GM21360 (cell line): ENCODE measurements at regions not wholly inside any gene's neighbourhood (a gene's known extent, or its start where the extent isn't known, plus 50 kb on each side); places are given as distances from the start of the nearest gene placed in this dataset.
A peak's percentile ranks its signal among the peaks of the same experiment; 100 is the strongest.
"Not testable (repeated sequence)": the region's sequence is repeated elsewhere in the genome, so short reads cannot be mapped to it uniquely, and the experiment has no call there.

Experiments
- ATAC-seq: cut with Tn5 transposase; IDR thresholded peaks from one replicate; pipeline ENCODE4 v1.9.1; 2021; ENCODE audit warnings: mild to moderate bottlenecking, moderate library complexity; ENCODE audit not compliant: unreplicated experiment

- ATAC-seq: no peak
Measured at GRCh38 chr6:47180633-47181032, 129.1 kb downstream of the TNFRSF21 start.

- no peak for ATAC-seq
Measured at GRCh38 chr6:47179286-47179685, 130.4 kb downstream of the TNFRSF21 start.

- ATAC-seq: no peak
Measured at GRCh38 chr6:47175656-47176055, 133.5 kb upstream of the ADGRF1 start.

GRCh38 chr6:47174502-47175023 is 132.4 kb upstream of the ADGRF1 start:
- ATAC-seq: no peak

GRCh38 chr6:47174063-47174462 is 131.9 kb upstream of the ADGRF1 start:
- not testable (repeated sequence) for ATAC-seq

GRCh38 chr6:47173145-47173544 is 131.0 kb upstream of the ADGRF1 start:
- ATAC-seq: not testable (repeated sequence)

GRCh38 chr6:47170617-47170947 is 128.4 kb upstream of the ADGRF1 start:
- no peak for ATAC-seq

GRCh38 chr6:47169785-47170616 is 127.9 kb upstream of the ADGRF1 start:
- ATAC-seq: no peak

GRCh38 chr6:47168180-47168579 is 126.0 kb upstream of the ADGRF1 start:
- ATAC-seq: no peak

- ATAC-seq: peak; percentile 84
Measured at GRCh38 chr6:47165918-47166317, 123.8 kb upstream of the ADGRF1 start.

GRCh38 chr6:47164877-47165276 is 122.7 kb upstream of the ADGRF1 start:
- ATAC-seq: no peak

- no peak for ATAC-seq
Measured at GRCh38 chr6:47163536-47163935, 121.4 kb upstream of the ADGRF1 start.

GRCh38 chr6:47162793-47163192 is 120.7 kb upstream of the ADGRF1 start:
- peak; percentile 39 for ATAC-seq

- no peak for ATAC-seq
Measured at GRCh38 chr6:47162231-47162630, 120.1 kb upstream of the ADGRF1 start.

GRCh38 chr6:47161176-47161687 is 119.1 kb upstream of the ADGRF1 start:
- ATAC-seq: no peak

- no peak for ATAC-seq
Measured at GRCh38 chr6:47160702-47161101, 118.6 kb upstream of the ADGRF1 start.

- no peak for ATAC-seq
Measured at GRCh38 chr6:47159763-47160162, 117.6 kb upstream of the ADGRF1 start.

GRCh38 chr6:47157653-47158219 is 115.6 kb upstream of the ADGRF1 start:
- ATAC-seq: no peak

- no peak for ATAC-seq
Measured at GRCh38 chr6:47157063-47157462, 114.9 kb upstream of the ADGRF1 start.

- no peak for ATAC-seq
Measured at GRCh38 chr6:47156196-47156595, 114.1 kb upstream of the ADGRF1 start.

GRCh38 chr6:47153404-47153755 is 111.2 kb upstream of the ADGRF1 start:
- ATAC-seq: no peak

GRCh38 chr6:47152666-47153403 is 110.7 kb upstream of the ADGRF1 start:
- no peak for ATAC-seq
